GM12864 (cell line): ENCODE measurements at regions not wholly inside any gene's neighbourhood (a gene's known extent, or its start where the extent isn't known, plus 50 kb on each side); places are given as distances from the start of the nearest gene placed in this dataset.
"Not testable (repeated sequence)": the region's sequence is repeated elsewhere in the genome, so short reads cannot be mapped to it uniquely, and the experiment has no call there.

Experiments used
- DNase-seq: peaks from one replicate; pipeline ENCODE4 v3.0.0-alpha.2; 2011; ENCODE audit warnings: low read depth
- H3K4me3 ChIP-seq: 2 replicates; pipeline ENCODE4 v1.5.1; 2011; ENCODE audit warnings: mild to moderate bottlenecking, low read depth, low read length, control low read depth

- DNase-seq, H3K4me3 ChIP-seq: not testable (repeated sequence)
These were observed 64.8 kb downstream of the B4GALT7 start for GRCh38 chr5:177664737-177665136.

DNA sequence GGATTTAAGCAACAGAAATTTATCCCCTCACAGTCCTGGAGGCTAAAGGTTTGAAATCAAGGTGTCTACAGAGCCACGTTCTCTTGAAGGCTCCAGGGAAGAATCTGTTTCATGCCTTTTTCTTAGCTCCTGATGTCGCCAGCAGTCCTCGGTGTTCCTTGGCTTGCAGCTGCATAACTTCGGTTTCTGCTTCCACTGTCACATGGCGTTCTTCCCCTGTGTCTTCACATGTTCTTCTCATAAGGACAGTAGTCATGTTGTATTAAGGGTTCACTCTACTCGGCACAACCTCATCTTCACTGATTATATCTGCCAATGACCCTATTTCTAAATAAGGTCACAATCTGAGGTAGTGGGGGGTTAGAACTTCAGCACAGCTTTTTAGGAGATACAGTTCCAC is 65.2 kb downstream of the B4GALT7 start:
- DNase-seq, H3K4me3 ChIP-seq: not testable (repeated sequence)

DNA sequence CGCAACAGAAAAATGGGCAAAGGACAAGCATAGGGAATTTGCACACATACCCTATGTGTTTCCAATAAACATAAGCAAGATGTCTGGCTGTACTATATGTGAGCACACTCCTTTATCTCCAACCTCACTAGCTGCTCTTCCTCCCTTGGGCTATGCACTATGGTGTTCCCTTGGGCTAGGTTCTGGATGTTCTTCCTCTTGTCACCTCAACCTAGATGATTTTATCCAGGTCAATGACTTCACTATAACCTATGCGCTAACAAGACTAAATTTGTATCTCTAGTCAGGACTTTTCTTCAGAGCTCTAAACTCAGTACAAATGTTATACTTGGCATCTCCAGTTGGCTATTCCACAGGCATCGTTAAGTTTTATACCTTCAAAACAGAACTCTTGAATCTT is 66.0 kb downstream of the B4GALT7 start:
- H3K4me3 ChIP-seq, DNase-seq: not testable (repeated sequence)

DNA sequence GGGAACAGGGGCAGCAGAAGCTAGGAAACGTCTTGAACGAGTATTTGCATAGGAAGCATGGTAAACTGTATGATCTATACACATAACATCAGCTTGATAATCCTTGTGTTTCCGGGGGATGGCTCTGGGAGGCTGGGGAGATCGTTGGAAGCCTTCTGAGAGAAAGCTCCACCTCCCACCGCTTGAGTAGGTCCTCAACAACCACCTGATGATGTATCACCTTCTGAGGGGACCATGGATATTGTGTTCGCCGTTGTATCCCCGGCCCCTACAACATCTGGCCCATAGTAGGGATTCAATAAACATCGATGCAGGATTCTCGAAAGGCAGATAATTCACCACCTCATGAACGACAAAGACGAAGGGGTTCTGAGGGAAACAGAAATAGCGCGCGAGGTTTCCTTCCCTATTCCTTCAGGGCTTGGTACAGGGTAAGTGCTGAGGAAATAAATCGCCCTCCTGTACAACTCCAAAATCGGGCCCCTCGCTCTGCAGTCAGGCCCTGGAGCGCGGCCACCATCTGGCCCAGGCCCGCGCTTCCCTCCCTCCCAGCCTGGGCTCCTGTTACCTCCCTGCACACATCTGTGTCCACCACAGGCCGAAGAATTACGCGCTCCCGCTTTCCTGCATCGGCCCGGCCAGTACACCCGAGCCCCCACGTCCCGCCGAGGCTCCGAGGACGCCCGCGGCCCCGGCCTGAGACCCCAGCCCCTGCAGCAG is 71.3 kb downstream of the B4GALT7 start:
- H3K4me3 ChIP-seq, DNase-seq: not testable (repeated sequence)

GRCh38 chr5:177671755-177672690 is 72.1 kb downstream of the B4GALT7 start:
- not testable (repeated sequence) for DNase-seq
- H3K4me3 ChIP-seq: peak overlapping the region; percentile 42; the same call in 1 of the 2 replicates
